Effector memory CD4-positive, alpha-beta T cell (primary cell): ENCODE measurements at regions not wholly inside any gene's neighbourhood (a gene's known extent, or its start where the extent isn't known, plus 50 kb on each side); places are given as distances from the start of the nearest gene placed in this dataset.

Experiments used
- DNase-seq, 3 donors: peaks; one replicate each; pipeline ENCODE4 v3.0.0-alpha.2; 2020
- H3K27ac ChIP-seq: 2 replicates; pipeline ENCODE4 v1.7.0; 2013; ENCODE audit warnings: mild to moderate bottlenecking, low read length, moderate library complexity; ENCODE audit not compliant: insufficient read depth, poor library complexity, severe bottlenecking
- H3K27me3 ChIP-seq: replicated peaks from 2 replicates; pipeline ENCODE4 v1.7.0; 2013; ENCODE audit warnings: mild to moderate bottlenecking, low read length; ENCODE audit not compliant: insufficient read depth, control insufficient read depth, poor library complexity, severe bottlenecking
- H3K36me3 ChIP-seq: 2 replicates; pipeline ENCODE4 v1.7.0; 2013; ENCODE audit warnings: mild to moderate bottlenecking, low read length, moderate library complexity; ENCODE audit not compliant: control insufficient read depth, insufficient read depth
- H3K4me1 ChIP-seq: 2 replicates; pipeline ENCODE4 v1.7.0; 2013; ENCODE audit warnings: low read length, mild to moderate bottlenecking; ENCODE audit not compliant: control insufficient read depth, insufficient read depth, poor library complexity, severe bottlenecking
- H3K4me3 ChIP-seq: 2 replicates; pipeline ENCODE4 v1.7.0; 2013; ENCODE audit warnings: low read length, low read depth, mild to moderate bottlenecking; ENCODE audit not compliant: insufficient read depth, poor library complexity, severe bottlenecking
- H3K9me3 ChIP-seq: 2 replicates; pipeline ENCODE4 v1.7.0; 2013; ENCODE audit warnings: mild to moderate bottlenecking, low read length, moderate library complexity; ENCODE audit not compliant: control insufficient read depth

DNA sequence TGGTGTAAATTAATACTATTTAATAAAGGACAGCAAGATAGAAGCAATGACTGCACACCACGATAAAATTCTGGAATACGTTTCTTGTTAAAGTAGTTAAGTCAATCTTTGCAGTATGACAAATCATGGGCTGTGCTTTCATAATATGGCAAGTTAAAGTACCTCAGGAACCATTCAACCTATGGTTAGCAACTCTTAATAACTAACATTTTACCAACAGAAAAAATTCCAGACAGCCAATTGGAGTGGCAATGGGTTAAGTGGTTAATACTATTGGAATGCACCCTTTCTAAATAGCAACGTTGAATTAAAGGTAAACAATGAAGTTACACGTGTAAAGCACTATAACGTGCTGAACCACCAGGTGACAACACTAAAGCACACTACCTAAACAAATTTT, 72.4 kb upstream of the ZCCHC13 start:
- H3K4me1 ChIP-seq: no peaks in the 10 kb centered on the region
- H3K27me3 ChIP-seq: no peaks in the 10 kb centered on the region
- no peak for DNase-seq
- no peak overlapping the region for H3K4me3 ChIP-seq
- H3K9me3 ChIP-seq: no peaks in the 10 kb centered on the region
- no peak overlapping the region for H3K27ac ChIP-seq
- H3K36me3 ChIP-seq: no peaks in the 10 kb centered on the region

DNA sequence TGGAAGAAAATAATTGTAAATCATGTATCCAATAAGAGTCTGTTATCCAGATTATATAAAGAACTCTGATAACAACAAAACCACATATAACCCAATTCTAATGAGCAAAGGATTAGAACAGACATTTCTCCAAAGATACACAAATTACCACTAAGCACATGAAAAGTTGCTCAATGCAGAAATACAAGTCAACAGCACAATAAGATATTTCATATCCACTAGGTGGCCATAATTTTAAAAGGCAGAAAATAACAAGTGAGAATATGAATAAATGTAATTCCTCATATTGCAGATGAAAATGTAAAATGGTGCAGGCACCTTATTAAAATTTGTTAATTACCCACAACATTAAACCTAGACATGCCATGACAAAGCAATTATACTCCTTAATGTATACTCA, 73.9 kb upstream of the ZCCHC13 start:
- Histone ChIP-seq H3K36me3 (no peaks in the 10 kb centered on the region), H3K27ac (no peak overlapping the region), H3K9me3 (no peaks in the 10 kb centered on the region), H3K27me3 (no peaks in the 10 kb centered on the region), H3K4me3 (no peak overlapping the region), H3K4me1 (no peaks in the 10 kb centered on the region)
- DNase-seq: no peak

- Histone ChIP-seq H3K36me3 (no peaks in the 10 kb centered on the region), H3K27me3 (no peaks in the 10 kb centered on the region)
Observed at GRCh38 chrX:74225111-74225510, 78.9 kb upstream of the ZCCHC13 start.

DNA sequence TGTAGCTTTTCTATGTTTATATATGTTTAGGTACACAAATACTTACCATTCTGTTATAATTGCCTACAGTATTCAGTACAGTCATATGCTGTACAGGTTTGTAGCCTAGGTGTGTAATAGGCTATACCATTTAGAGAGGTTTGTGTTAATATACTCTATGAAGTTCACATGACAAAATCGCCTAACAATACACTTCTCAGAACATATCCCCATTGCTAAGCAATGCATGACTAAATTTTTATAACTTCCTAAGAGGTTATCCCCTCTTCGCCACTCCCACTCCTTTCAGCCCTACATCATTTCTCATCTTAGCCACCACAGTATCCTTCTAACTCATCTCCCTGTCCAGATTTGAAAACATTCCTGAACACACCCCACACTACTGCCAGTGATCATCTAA, 83.7 kb upstream of the ZCCHC13 start:
- no peak for DNase-seq
- H3K27me3 ChIP-seq: no peaks in the 10 kb centered on the region
- no peaks in the 10 kb centered on the region for H3K36me3 ChIP-seq
- no peak overlapping the region for H3K4me3 ChIP-seq
- no peak overlapping the region for H3K27ac ChIP-seq
- H3K4me1 ChIP-seq: no peaks in the 10 kb centered on the region
- no peaks in the 10 kb centered on the region for H3K9me3 ChIP-seq

More at GRCh38 chrX:74225111-74225510, 78.9 kb upstream of the ZCCHC13 start:
- H3K9me3 ChIP-seq: no peaks in the 10 kb centered on the region
- no peak overlapping the region for H3K4me3 ChIP-seq
- DNase-seq: no peak
- no peaks in the 10 kb centered on the region for H3K4me1 ChIP-seq
- H3K27ac ChIP-seq: no peak overlapping the region

GRCh38 chrX:74218895-74219294, 85.1 kb upstream of the ZCCHC13 start:
- no peak for DNase-seq
- Histone ChIP-seq H3K4me3 (no peak overlapping the region), H3K9me3 (no peaks in the 10 kb centered on the region), H3K27me3 (no peaks in the 10 kb centered on the region), H3K4me1 (no peaks in the 10 kb centered on the region), H3K36me3 (no peaks in the 10 kb centered on the region), H3K27ac (no peak overlapping the region)

DNA sequence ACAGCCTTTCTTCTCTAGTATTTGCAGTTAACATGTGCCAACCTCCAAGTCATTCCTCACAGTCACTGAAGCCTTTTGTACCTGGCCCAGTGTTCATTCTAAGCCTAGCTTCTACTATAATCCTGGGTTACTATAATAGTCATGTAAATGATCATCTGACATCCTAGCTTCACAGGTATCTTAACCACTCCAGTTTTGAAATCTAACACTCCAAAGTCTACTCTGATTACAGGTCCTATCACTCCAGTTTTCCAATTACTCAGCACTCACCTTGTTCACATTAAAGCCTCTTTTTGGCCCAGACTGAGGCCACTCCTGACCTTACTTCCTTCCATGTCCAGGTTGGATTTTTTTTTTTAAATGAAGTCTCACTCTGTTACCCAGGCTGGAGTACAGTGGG, 87.6 kb upstream of the ZCCHC13 start:
- H3K27ac ChIP-seq: no peak overlapping the region
- no peaks in the 10 kb centered on the region for H3K9me3 ChIP-seq
- H3K4me1 ChIP-seq: no peaks in the 10 kb centered on the region
- no peaks in the 10 kb centered on the region for H3K27me3 ChIP-seq
- no peaks in the 10 kb centered on the region for H3K36me3 ChIP-seq
- H3K4me3 ChIP-seq: no peak overlapping the region
- DNase-seq: no peak

- Histone ChIP-seq H3K9me3 (no peaks in the 10 kb centered on the region), H3K27ac (no peak overlapping the region), H3K4me1 (no peaks in the 10 kb centered on the region), H3K4me3 (no peak overlapping the region), H3K36me3 (no peaks in the 10 kb centered on the region), H3K27me3 (no peaks in the 10 kb centered on the region)
- no peak for DNase-seq
Observed at GRCh38 chrX:74211911-74212310, 92.1 kb upstream of the ZCCHC13 start.

- Histone ChIP-seq H3K4me3 (no peak overlapping the region), H3K4me1 (no peaks in the 10 kb centered on the region), H3K27me3 (no peaks in the 10 kb centered on the region), H3K27ac (no peak overlapping the region), H3K36me3 (no peaks in the 10 kb centered on the region), H3K9me3 (no peaks in the 10 kb centered on the region)
- no peak for DNase-seq
Observed at GRCh38 chrX:74207539-74207938, 96.4 kb upstream of the ZCCHC13 start.

DNA sequence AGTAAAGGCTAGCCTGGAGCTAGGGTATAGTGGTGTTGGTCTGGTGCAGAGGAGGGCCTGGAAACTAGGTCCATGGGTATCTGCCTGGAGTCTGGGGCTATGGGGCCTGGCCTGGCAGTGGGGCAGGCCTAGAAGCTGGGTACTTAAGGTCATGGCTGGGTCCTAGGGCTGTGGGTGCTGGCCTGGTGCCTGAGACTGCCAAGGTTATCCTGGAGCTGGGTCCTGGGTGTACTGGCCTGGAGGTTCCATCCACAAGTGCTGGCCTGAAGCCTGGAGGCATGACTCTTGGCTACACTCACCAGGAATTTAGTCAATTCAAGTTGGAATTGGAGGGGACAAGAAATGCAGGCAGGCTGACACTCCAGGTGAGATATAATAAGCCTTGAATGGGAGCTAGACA, 108.4 kb upstream of the ZCCHC13 start:
- Histone ChIP-seq H3K4me1 (no peaks in the 10 kb centered on the region), H3K36me3 (no peaks in the 10 kb centered on the region), H3K4me3 (no peak overlapping the region), H3K9me3 (no peaks in the 10 kb centered on the region), H3K27me3 (no peaks in the 10 kb centered on the region), H3K27ac (no peak overlapping the region)
- no peak for DNase-seq

- Histone ChIP-seq H3K9me3 (no peaks in the 10 kb centered on the region), H3K27ac (no peak overlapping the region), H3K4me1 (no peaks in the 10 kb centered on the region), H3K4me3 (no peak overlapping the region), H3K36me3 (no peaks in the 10 kb centered on the region), H3K27me3 (no peaks in the 10 kb centered on the region)
- DNase-seq: no peak
Observed at GRCh38 chrX:74195120-74195519, 108.9 kb upstream of the ZCCHC13 start.

DNA sequence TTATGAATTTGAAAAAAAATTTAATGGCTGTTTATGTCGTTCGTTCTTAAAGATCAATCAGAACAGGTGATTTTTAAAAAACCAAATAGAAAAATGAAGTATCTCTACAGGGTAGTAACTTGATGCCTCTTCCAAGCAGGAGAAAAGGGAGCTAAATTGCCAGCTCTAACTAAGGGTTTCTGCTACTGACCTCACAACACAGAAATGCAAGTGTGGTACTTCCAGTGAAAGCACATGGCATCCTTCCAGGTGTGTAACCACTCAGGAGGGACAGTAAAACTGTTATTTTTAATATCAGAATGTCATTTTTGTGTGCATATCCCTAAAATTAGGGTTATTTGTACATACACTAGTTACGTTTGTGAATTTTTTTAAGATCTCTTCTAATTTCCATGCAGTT, 116.8 kb upstream of the ZCCHC13 start:
- no peaks in the 10 kb centered on the region for H3K36me3 ChIP-seq
- H3K27ac ChIP-seq: no peak overlapping the region
- DNase-seq: no peak
- H3K9me3 ChIP-seq: no peaks in the 10 kb centered on the region
- H3K4me3 ChIP-seq: no peak overlapping the region
- no peaks in the 10 kb centered on the region for H3K4me1 ChIP-seq
- H3K27me3 ChIP-seq: no peaks in the 10 kb centered on the region
